BJ (cell line): ENCODE measurements at regions not wholly inside any gene's neighbourhood (a gene's known extent, or its start where the extent isn't known, plus 50 kb on each side); places are given as distances from the start of the nearest gene placed in this dataset.
"Not testable (repeated sequence)": the region's sequence is repeated elsewhere in the genome, so short reads cannot be mapped to it uniquely, and the experiment has no call there.

Experiments
- CTCF ChIA-PET: fragments of 350-600 bp; formaldehyde crosslinking; extraction: SDS; loops from one replicate; lab custom pipeline; 2021; ENCODE audit warnings: antibody characterized with exemption, inconsistent platforms; lab: Yijun Ruan, JAX
- POLR2A ChIA-PET: fragments of 300-600 bp; sonication (Branson Sonifier 250); formaldehyde crosslinking; extraction: SDS; loops from one replicate; lab custom pipeline; 2021; ENCODE audit warnings: antibody characterized with exemption; lab: Charles Lee
- DNase-seq: peaks from one replicate; pipeline ENCODE4 v3.0.0-alpha.2; 2011; ENCODE audit warnings: low read depth
- H3K27me3 ChIP-seq: 2 replicates; pipeline ENCODE4 v1.6.0; 2011; ENCODE audit warnings: low read length; ENCODE audit not compliant: control insufficient read depth, insufficient read depth
- H3K36me3 ChIP-seq: 2 replicates; pipeline ENCODE4 v1.5.1; 2011; ENCODE audit warnings: low read length; ENCODE audit not compliant: control insufficient read depth, insufficient read depth
- H3K4me3 ChIP-seq: 2 replicates; pipeline ENCODE4 v1.5.1; 2011; ENCODE audit warnings: low read depth, mild to moderate bottlenecking, control low read depth, low read length
- TF ChIP-seq, protein P1 (sequence below): IDR thresholded peaks from 2 replicates; pipeline ENCODE4 v1.5.1; 2011; ENCODE audit warnings: low read depth, mild to moderate bottlenecking, control low read depth, inconsistent platforms, low read length, moderate library complexity; ENCODE audit not compliant: insufficient read depth

DNA sequence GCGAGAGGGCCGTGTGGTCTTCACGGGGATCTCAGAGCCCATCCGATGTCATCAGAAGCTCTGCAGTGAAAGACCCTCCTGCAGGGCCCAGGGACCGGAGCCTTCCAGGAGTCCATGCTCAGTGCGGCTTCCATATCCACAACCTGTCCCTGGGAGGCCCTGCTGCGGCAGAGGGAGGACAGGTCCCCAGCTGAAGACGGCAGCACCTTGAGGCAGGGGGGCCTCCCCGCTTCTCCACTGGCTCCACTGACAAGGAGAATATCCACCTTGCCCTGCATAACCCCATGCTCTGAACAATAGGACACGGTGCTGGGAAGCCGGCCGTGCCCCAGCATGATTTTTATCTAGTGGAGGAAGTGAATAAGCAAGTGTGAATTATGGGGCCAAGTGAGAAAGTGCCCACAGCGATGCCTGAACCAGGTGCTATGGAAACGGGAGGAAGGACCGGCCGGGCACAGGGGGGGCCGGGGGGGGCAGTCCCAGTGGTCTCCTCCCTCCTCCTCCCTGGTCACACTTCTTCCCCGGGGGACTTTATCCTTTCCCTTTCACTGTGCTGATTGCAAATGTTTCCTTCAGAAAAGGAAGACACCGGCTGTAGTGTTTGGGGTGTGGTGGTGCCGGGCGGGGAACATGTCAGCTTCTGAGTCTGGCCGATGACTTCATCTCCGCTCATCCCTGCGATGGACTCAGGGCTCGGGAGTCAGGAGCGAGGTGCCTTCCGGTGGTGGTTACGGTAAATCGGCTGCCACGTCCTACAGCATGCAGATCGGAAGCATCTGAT lies 225.1 kb downstream of the ERMARD start:
- no peak for DNase-seq
- CTCF ChIA-PET: no interaction called here
- TF ChIP-seq, protein P1, sequence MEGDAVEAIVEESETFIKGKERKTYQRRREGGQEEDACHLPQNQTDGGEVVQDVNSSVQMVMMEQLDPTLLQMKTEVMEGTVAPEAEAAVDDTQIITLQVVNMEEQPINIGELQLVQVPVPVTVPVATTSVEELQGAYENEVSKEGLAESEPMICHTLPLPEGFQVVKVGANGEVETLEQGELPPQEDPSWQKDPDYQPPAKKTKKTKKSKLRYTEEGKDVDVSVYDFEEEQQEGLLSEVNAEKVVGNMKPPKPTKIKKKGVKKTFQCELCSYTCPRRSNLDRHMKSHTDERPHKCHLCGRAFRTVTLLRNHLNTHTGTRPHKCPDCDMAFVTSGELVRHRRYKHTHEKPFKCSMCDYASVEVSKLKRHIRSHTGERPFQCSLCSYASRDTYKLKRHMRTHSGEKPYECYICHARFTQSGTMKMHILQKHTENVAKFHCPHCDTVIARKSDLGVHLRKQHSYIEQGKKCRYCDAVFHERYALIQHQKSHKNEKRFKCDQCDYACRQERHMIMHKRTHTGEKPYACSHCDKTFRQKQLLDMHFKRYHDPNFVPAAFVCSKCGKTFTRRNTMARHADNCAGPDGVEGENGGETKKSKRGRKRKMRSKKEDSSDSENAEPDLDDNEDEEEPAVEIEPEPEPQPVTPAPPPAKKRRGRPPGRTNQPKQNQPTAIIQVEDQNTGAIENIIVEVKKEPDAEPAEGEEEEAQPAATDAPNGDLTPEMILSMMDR: no peak

DNA sequence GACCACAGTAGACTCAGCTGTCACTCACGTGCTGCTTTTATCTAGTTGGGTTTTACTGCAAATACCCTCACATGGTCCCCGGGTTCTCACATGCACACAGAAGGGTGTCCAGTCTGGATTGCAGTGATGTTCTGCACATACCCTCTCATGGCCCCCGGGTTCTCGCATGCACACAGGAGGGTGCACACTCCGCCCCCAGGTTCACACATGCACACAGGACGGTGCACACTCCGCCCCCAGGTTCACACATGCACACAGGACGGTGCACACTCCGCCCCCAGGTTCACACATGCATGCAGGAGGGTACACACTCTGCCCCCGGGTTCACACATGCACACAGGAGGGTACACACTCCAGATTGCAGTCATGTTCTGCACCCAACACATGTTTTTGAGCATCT lies 224.3 kb downstream of the ERMARD start:
- Histone ChIP-seq H3K4me3 (no peak overlapping the region), H3K36me3 (no peaks in the 10 kb centered on the region), H3K27me3 (no peaks in the 10 kb centered on the region)
- DNase-seq: no peak
- POLR2A ChIA-PET: no interaction called here
- TF ChIP-seq, protein P1: no peak
- CTCF ChIA-PET: no interaction called here

More for the DNA sequence above, 225.1 kb downstream of the ERMARD start:
- POLR2A ChIA-PET: no interaction called here
- Histone ChIP-seq H3K27me3 (no peaks in the 10 kb centered on the region), H3K36me3 (no peaks in the 10 kb centered on the region), H3K4me3 (no peak overlapping the region)

DNA sequence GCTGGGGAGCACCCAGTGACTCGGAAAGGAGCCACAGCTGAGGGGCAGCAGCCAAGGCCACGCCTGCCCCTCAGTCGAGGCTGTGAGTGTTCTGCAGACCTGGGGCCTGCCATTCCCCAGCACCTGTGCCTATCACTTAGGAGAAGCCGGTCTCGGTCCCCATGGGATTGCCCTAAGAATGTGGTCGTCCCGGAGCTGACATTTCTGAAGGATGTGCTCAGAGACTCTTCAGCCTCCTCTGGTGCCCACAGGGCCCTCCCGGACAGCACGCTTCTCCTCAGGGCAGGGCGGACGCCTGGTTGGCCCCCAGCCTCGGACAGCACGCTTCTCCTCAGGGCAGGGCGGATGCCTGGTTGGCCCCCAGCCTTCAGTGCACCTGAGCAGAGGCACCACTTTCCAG lies 223.9 kb downstream of the ERMARD start:
- no peaks in the 10 kb centered on the region for H3K36me3 ChIP-seq
- TF ChIP-seq, protein P1: no peak
- no peaks in the 10 kb centered on the region for H3K27me3 ChIP-seq
- ChIA-PET POLR2A (no interaction called here), CTCF (no interaction called here)
- no peak overlapping the region for H3K4me3 ChIP-seq
- no peak for DNase-seq

DNA sequence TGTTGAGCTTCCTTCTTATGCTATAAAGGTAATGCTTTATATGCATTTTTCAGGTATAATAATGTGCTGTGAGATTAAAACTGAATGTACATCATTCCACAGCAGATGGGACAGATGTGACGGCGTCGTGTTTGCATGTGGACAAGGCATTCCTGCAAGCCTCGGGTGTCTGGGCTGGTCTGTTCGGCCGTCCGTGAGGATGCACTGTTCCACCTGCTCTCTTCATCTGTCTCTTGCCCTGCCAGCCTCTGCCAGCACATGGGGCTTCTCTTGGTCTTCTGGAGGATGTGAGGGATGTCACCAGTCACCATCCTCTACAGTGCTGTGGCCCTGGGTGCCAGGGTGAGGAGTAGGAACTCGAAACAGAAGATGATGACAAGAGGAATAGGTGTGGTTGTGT lies 223.2 kb downstream of the ERMARD start:
- no peaks in the 10 kb centered on the region for H3K27me3 ChIP-seq
- H3K4me3 ChIP-seq: no peak overlapping the region
- CTCF ChIA-PET: no interaction called here
- POLR2A ChIA-PET: no interaction called here
- TF ChIP-seq, protein P1: no peak
- no peak for DNase-seq
- no peaks in the 10 kb centered on the region for H3K36me3 ChIP-seq

DNA sequence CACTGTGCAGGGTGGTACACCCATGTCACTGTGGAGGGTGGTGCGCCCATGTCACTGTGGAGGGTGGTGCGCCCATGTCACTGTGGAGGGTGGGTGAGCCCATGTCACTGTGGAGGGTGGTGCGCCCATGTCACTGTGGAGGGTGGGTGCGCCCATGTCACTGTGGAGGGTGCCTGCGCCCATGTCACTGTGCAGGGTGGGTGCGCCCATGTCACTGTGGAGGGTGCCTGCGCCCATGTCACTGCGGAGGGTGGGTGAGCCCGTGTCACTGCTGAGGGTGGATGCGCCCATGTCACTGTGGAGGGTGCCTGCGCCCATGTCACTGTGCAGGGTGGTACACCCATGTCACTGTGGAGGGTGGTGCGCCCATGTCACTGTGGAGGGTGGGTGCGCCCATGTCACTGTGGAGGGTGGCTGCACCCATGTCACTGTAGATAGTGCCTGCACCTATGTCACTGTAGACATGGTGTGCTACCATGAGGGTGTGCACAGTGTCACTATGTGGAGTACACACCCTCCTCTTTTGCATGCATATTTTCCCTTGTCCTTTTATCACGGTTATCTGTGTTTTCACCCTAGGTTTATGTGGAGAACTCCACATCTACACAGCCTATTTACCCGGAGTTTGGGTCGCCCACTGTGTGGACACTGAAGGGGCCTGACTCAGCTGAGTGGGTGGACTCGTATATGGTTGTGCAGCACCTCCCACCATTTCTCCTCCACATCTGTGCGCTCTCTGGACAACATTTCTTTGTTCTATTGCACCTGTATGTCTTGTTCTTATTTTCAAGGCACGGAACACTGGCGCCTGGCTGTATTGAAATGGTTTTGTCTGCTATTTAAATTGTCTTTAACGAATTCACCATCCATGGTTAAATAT lies 222.4 kb downstream of the ERMARD start:
- H3K36me3 ChIP-seq, H3K27me3 ChIP-seq, CTCF ChIA-PET, H3K4me3 ChIP-seq, DNase-seq, POLR2A ChIA-PET: not testable (repeated sequence)
